PC-9 (cell line): ENCODE measurements at regions not wholly inside any gene's neighbourhood (a gene's known extent, or its start where the extent isn't known, plus 50 kb on each side); places are given as distances from the start of the nearest gene placed in this dataset.

Source experiments
- BruUV-seq: library from RNA; stranded (reverse); fragments of 400-500 nt; replicated peaks from 2 replicates; lab custom pipeline; 2021; lab: Mats Ljungman, UMichigan
- CTCF ChIA-PET: fragments of 300-600 bp; sonication (Branson Sonifier 250); formaldehyde crosslinking; loops from one replicate; lab custom pipeline; 2022; ENCODE audit warnings: antibody characterized with exemption; lab: Charles Lee
- POLR2A ChIA-PET: fragments of 300-600 bp; sonication (Branson Sonifier 250); formaldehyde crosslinking; loops from one replicate; lab custom pipeline; 2022; ENCODE audit warnings: antibody characterized with exemption; ENCODE audit not compliant: unreplicated experiment; lab: Charles Lee
- DNase-seq, 2 experiments: peaks; one replicate each; pipeline versions ENCODE4 v3.0.0 to v3.0.0-alpha.2; 2015 to 2022; ENCODE audit warnings: mixed read lengths in 1 of 2
- H2AFZ ChIP-seq: fragments of 200-600 bp; sonication (generic); 2 replicates; pipeline ENCODE4 v1.8.1; 2017; ENCODE audit warnings: antibody characterized with exemption
- H3F3A ChIP-seq: fragments of 200-600 bp; sonication (generic); 2 replicates; pipeline ENCODE4 v1.8.1; 2017; ENCODE audit warnings: antibody characterized with exemption, mild to moderate bottlenecking, low read depth; ENCODE audit not compliant: insufficient read depth
- H3K27ac ChIP-seq: fragments of 200-600 bp; sonication (generic); 2 replicates; pipeline ENCODE4 v1.6.1; 2016; ENCODE audit warnings: mixed run types
- H3K27me3 ChIP-seq: fragments of 200-600 bp; sonication (generic); 2 replicates; pipeline ENCODE4 v1.6.1; 2016; ENCODE audit warnings: low read depth, mixed run types; ENCODE audit not compliant: insufficient read depth
- H3K36me3 ChIP-seq: fragments of 200-600 bp; sonication (generic); 2 replicates; pipeline ENCODE4 v1.6.1; 2016; ENCODE audit warnings: low read depth, mixed run types
- H3K4me1 ChIP-seq: fragments of 200-600 bp; sonication (generic); replicated peaks from 2 replicates; pipeline ENCODE4 v1.6.1; 2016; ENCODE audit warnings: mixed run types; ENCODE audit not compliant: insufficient read depth
- H3K4me2 ChIP-seq: fragments of 200-600 bp; sonication (generic); 2 replicates; pipeline ENCODE4 v1.6.1; 2017; ENCODE audit warnings: mixed run types
- H3K4me3 ChIP-seq: fragments of 200-600 bp; sonication (generic); 2 replicates; pipeline ENCODE4 v1.6.1; 2016; ENCODE audit warnings: mixed run types
- H3K79me2 ChIP-seq: fragments of 200-600 bp; sonication (generic); 2 replicates; pipeline ENCODE4 v1.6.1; 2017; ENCODE audit warnings: low read depth, mixed run types
- H3K9me2 ChIP-seq: fragments of 200-600 bp; sonication (generic); 2 replicates; pipeline ENCODE4 v1.8.1; 2017; ENCODE audit warnings: mild to moderate bottlenecking; ENCODE audit not compliant: insufficient read depth
- H3K9me3 ChIP-seq: fragments of 200-600 bp; sonication (generic); 2 replicates; pipeline ENCODE4 v1.8.1; 2016; ENCODE audit warnings: low read depth; ENCODE audit not compliant: insufficient read depth
- H4K20me1 ChIP-seq: fragments of 200-600 bp; sonication (generic); 2 replicates; pipeline ENCODE4 v1.8.1; 2017; ENCODE audit not compliant: insufficient read depth
- EZH2 ChIP-seq: fragments of 200-600 bp; sonication (generic); IDR thresholded peaks from 2 replicates; pipeline ENCODE4 v1.8.0; 2017; ENCODE audit warnings: antibody characterized with exemption, low read depth
- intact Hi-C: fragments of 100-400 bp; cut with micrococcal nuclease; formaldehyde crosslinking; loops from one replicate; pipeline ENCODE4 v1.10.0; 2022; ENCODE audit not compliant: unreplicated experiment
- TF ChIP-seq, protein P1 (sequence below): fragments of 200-600 bp; sonication (generic); conservative IDR thresholded peaks from 2 replicates; pipeline ENCODE4 v1.6.1; 2017; ENCODE audit warnings: mixed run types, antibody characterized with exemption, mild to moderate bottlenecking, moderate library complexity

DNA sequence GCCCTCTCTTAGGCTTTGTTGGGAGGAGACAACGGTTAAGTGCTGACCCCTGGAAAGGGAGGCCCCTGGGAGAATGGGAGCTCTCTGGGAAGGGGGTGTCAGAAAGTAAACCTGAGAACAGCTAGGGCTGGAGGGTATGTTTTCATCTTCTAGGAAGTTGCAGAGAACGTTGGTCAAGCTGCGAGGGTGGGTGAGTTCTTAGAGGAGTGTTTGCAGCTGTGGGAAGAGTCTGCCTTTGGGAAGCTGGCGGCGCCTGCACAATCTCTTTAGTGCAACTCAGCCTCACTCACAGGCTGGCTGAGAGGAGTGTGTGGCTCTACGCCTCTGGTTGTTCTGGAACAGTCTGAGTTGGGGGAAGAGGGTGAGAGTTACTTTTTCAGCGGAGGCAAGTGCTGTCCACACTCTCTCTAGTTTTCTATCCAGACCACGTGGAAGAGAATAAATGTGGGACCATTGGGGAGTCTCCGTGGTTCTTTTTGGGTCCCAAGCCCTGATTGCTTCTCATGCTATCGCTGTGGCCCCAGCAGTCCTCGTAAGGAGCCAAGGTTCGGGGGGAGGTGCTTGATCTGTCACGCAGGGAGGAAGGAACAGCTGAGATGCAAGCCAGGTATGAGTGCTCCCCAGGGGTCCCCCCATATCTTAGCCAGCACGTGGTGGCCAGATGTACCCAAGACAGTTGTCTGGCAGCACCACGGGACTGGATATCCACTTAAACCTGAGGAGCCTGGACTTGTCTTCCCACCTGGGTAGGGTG, 237.2 kb downstream of the BUB3 start:
- Histone ChIP-seq H3K36me3 (no peaks in the 10 kb centered on the region), H3K9me2 (no peaks in the 10 kb centered on the region), H3F3A (no peaks in the 10 kb centered on the region), H2AFZ (no peak overlapping the region), H3K27ac (no peak overlapping the region), H3K9me3 (no peaks in the 10 kb centered on the region), H3K4me1 (no peaks in the 10 kb centered on the region), H3K27me3 (no peaks in the 10 kb centered on the region), H3K79me2 (no peaks in the 10 kb centered on the region), H3K4me2 (no peak overlapping the region), H3K4me3 (no peak overlapping the region), H4K20me1 (no peaks in the 10 kb centered on the region)
- no peak for DNase-seq
- TF ChIP-seq EZH2: no peak
- TF ChIP-seq, protein P1, sequence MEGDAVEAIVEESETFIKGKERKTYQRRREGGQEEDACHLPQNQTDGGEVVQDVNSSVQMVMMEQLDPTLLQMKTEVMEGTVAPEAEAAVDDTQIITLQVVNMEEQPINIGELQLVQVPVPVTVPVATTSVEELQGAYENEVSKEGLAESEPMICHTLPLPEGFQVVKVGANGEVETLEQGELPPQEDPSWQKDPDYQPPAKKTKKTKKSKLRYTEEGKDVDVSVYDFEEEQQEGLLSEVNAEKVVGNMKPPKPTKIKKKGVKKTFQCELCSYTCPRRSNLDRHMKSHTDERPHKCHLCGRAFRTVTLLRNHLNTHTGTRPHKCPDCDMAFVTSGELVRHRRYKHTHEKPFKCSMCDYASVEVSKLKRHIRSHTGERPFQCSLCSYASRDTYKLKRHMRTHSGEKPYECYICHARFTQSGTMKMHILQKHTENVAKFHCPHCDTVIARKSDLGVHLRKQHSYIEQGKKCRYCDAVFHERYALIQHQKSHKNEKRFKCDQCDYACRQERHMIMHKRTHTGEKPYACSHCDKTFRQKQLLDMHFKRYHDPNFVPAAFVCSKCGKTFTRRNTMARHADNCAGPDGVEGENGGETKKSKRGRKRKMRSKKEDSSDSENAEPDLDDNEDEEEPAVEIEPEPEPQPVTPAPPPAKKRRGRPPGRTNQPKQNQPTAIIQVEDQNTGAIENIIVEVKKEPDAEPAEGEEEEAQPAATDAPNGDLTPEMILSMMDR: no peak
- POLR2A ChIA-PET: no interaction called here
- CTCF ChIA-PET: no interaction called here
- intact Hi-C loops: no loop called here
- BruUV-seq: no TSS peak

DNA sequence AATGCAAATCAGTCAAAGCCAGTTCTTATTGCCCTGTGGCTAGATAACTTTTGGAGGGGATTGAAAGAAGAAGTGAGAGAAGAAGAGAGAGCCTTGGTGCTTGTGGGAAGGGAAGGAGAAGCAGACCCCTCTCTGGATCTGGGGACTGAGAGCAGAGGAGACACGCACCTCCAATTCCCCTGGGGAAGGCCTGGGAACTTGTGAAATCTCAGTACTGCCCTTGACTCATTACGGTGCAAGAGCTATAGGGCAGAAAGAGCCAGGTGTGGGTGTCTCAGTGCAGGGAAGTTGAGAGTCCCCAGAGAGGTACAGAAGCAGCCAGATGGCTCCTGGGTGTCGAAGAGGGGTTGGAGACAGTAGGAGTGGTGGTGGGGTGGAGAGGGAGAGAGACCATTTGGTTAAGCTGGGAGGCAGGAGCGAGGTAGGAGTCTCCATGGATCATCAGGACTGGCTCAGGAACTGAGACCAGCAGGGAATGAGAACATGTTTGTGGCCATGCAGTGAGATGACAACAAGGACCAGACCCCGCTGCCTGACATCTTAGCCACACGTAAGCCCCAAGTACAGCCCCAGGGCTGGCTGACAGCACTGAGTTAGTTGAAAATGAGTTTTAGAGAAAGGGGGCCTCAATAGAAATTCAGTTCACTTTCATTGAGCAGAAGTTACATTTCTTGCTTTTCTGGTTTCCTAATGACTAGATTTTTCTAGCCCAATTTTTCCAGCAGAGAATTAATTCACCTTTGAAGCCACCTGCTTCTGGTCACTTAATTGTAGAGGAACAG, 238.2 kb downstream of the BUB3 start:
- Histone ChIP-seq H3K36me3 (no peaks in the 10 kb centered on the region), H3K9me3 (no peaks in the 10 kb centered on the region), H3K27me3 (no peaks in the 10 kb centered on the region), H3F3A (no peaks in the 10 kb centered on the region), H3K4me1 (no peaks in the 10 kb centered on the region), H3K4me2 (no peak overlapping the region), H3K79me2 (no peaks in the 10 kb centered on the region), H2AFZ (no peak overlapping the region), H4K20me1 (no peaks in the 10 kb centered on the region), H3K4me3 (no peak overlapping the region), H3K9me2 (no peaks in the 10 kb centered on the region), H3K27ac (no peak overlapping the region)
- intact Hi-C loops: no loop called here
- BruUV-seq: no TSS peak
- ChIA-PET POLR2A (no interaction called here), CTCF (no interaction called here)
- TF ChIP-seq EZH2: no peak
- TF ChIP-seq, protein P1: no peak
- DNase-seq: no peak

DNA sequence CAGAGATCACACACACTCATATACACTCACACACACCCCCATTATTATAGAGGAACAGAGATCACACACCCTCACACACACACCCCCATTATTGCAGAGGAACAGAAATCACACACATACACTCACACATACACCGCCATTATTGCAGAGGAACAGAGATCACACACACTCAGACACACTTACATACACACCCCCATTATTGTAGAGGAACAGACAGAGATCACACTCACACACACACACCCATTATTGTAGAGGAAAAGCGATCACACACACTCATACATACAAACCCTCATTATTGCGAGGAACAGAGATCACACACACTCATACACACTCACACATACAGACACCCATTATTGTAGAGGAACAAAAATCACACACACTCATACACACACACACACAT, 239.0 kb downstream of the BUB3 start:
- intact Hi-C loops: no loop called here
- no peak overlapping the region for H2AFZ ChIP-seq
- no peaks in the 10 kb centered on the region for H3K27me3 ChIP-seq
- H3K4me3 ChIP-seq: no peak overlapping the region
- no peaks in the 10 kb centered on the region for H3K79me2 ChIP-seq
- H3K9me3 ChIP-seq: no peaks in the 10 kb centered on the region
- no peak for TF ChIP-seq EZH2
- TF ChIP-seq, protein P1: no peak
- CTCF ChIA-PET: no interaction called here
- H3K9me2 ChIP-seq: no peaks in the 10 kb centered on the region
- H3F3A ChIP-seq: no peaks in the 10 kb centered on the region
- no peaks in the 10 kb centered on the region for H4K20me1 ChIP-seq
- POLR2A ChIA-PET: no interaction called here
- DNase-seq: no peak
- H3K4me2 ChIP-seq: no peak overlapping the region
- no TSS peak for BruUV-seq
- no peak overlapping the region for H3K27ac ChIP-seq
- H3K4me1 ChIP-seq: no peaks in the 10 kb centered on the region
- H3K36me3 ChIP-seq: no peaks in the 10 kb centered on the region
